B cell (primary cell): ENCODE measurements at regions not wholly inside any gene's neighbourhood (a gene's known extent, or its start where the extent isn't known, plus 50 kb on each side); places are given as distances from the start of the nearest gene placed in this dataset.

Experiments
- CTCF ChIP-seq: fragments of 200-600 bp; IDR thresholded peaks from one replicate; pipeline ENCODE4 v1.8.0; 2022; ENCODE audit warnings: antibody characterized with exemption, mild to moderate bottlenecking
- EZH2 ChIP-seq: IDR thresholded peaks from 2 replicates; pipeline ENCODE4 v1.6.1; 2012; ENCODE audit warnings: borderline replicate concordance, low read depth, mild to moderate bottlenecking, moderate library complexity, low read length; ENCODE audit not compliant: insufficient read depth, poor library complexity, severe bottlenecking

DNA sequence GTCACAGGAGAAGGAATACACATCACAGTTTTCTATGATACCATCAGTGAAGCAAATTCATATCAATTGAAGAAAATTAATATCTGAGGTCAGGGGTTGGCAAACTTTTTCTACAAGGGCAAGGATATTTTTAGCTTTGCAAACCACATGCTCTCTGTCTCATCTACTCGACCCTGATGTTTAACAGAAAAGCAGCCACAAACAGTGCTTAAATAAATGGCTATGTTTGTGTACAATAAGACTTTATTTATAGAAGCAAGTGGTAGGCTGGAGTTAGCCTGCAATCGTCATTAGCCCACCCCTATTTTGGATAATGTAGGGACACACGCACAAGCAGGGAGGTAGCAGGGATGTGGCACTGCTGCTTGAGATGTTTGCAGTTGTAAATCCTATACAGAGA is 251.4 kb downstream of the CETN3 start:
- TF ChIP-seq CTCF (no peak), EZH2 (no peak)
